Esophagus squamous epithelium (tissue), 4 donors: ENCODE measurements at regions not wholly inside any gene's neighbourhood (a gene's known extent, or its start where the extent isn't known, plus 50 kb on each side); places are given as distances from the start of the nearest gene placed in this dataset.

Experiments
- CTCF ChIP-seq, 6 experiments: fragments of 450-650 bp in 4 of 6; fragments of 200-600 bp in 2 of 6; sonication (generic) in 2 of 6; IDR thresholded peaks; one replicate each; pipeline ENCODE4 v1.5.1; 2016 to 2019; ENCODE audit warnings: antibody characterized with exemption in 6 of 6, mild to moderate bottlenecking in 4 of 6, moderate library complexity in 4 of 6
- POLR2A ChIP-seq, 4 donors: fragments of 450-650 bp; IDR thresholded peaks; one replicate each; pipeline ENCODE4 v1.6.1; 2017; ENCODE audit warnings: antibody characterized with exemption in 4 of 4, mild to moderate bottlenecking in 4 of 4, moderate library complexity in 3 of 4

GRCh38 chrX:9392445-9392844 is 72.4 kb upstream of the TBL1X start:
- TF ChIP-seq POLR2A (IDR thresholded peaks at IDR 0.05): no peak
- no peak for TF ChIP-seq CTCF (IDR thresholded peaks at IDR 0.05)
